Coronary artery (tissue), 2 donors: ENCODE measurements at regions not wholly inside any gene's neighbourhood (a gene's known extent, or its start where the extent isn't known, plus 50 kb on each side); places are given as distances from the start of the nearest gene placed in this dataset.

Experiments used
- DNase-seq: peaks from one replicate; pipeline ENCODE4 v3.0.0-alpha.2; 2017; ENCODE audit warnings: low spot score
- H3K27ac ChIP-seq, 2 donors: fragments of 200-600 bp; sonication (generic); one replicate each; pipeline ENCODE4 v1.5.1; 2016 to 2019
- H3K4me3 ChIP-seq: fragments of 200-600 bp; sonication (generic); 2 replicates; pipeline ENCODE4 v1.5.1; 2016; ENCODE audit warnings: mild to moderate bottlenecking, moderate library complexity
- CTCF ChIP-seq: fragments of 200-600 bp; sonication (generic); IDR thresholded peaks from one replicate; pipeline ENCODE4 v1.5.1; 2019; ENCODE audit warnings: antibody characterized with exemption

DNA sequence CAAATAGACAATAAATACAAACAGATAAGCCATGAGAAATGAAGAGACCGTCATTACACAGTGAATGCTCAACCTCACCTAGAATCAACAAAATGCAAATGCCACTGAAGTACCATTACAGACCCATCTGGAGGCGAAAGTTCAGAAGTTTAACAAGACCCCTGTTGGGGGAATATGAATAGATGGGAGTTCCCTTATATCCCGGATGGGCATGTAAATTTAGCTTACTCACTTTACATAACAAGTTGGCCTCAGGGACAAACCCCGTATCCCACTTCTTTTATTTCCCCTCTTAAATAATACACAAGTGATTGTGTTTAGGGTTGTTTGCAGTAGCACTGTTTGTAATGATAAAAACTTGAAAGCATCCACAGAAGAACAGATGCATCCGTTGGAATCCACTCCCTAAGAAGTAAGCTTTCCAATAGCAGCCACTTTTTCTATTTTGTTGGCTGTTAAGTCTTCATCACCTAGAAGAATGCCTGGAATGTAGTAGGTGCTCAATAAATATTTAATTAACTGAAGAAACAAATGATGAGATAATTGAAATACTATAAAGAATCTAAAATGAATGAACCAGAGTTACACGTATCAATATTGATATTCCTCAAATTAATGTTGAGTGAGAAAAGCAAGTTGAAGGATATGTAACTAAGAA, 1076.3 kb upstream of the TENM3 start:
- H3K27ac ChIP-seq, result no peak overlapping the region
- DNase-seq, result no peak
- H3K4me3 ChIP-seq, result no peak overlapping the region
- TF ChIP-seq CTCF, result no peak

DNA sequence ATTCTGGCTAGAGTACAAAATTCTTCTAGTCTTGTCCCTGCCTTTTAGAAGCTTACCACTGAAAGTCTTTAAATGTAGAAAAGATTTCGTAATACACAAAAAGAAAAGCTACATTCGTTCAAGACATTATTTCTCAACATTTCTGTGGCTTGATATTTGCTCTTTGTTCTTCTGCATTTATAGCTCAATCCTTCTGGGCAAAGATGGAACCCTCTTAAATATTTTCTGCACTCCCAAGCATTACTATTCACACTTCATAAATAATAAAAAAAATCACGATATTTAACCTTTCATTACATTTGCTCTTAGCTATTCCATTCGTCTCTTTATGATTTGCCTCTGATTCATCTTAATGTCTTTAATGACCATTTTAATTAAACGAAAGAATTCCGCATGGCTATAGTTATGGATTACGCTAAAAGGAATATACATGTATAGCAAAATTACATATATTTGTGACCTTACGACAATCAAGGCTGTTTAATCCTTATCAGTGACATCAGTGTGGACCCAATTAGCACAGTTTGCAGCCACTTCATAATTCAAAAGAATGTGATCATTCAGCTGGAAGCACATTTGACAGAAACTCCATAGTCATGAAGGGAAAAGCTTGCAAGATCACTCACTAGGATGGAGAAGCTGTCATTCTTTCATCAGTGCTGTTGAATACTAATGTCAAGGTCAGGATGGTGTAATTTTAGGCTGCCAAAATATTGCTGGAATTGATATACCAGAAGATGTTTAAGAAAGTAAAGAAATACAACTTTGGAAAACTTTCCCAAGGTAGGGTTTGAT, 1075.0 kb upstream of the TENM3 start:
- no peak overlapping the region for H3K4me3 ChIP-seq
- DNase-seq, result no peak
- no peak for TF ChIP-seq CTCF
- H3K27ac ChIP-seq, result no peak overlapping the region

DNA sequence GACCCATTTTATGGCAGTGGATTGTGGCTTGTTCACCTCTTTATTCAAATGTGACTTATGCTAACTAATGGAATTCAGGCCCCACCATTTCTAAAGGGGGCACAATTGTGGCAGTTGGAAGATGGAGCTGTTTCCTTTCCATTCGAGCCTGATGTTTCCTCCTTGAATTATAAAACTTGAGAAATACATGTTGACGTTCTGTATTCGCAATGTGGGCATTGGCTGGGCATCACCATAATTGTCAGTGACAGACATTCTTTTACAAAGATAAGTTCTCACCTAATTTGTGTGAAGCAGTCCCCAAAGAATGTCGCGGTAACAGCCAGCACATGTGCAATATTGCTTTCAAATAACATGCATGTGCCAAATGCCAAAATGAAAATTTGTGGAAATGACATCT, 1070.2 kb upstream of the TENM3 start:
- H3K27ac ChIP-seq, result no peak overlapping the region
- no peak for TF ChIP-seq CTCF

DNA sequence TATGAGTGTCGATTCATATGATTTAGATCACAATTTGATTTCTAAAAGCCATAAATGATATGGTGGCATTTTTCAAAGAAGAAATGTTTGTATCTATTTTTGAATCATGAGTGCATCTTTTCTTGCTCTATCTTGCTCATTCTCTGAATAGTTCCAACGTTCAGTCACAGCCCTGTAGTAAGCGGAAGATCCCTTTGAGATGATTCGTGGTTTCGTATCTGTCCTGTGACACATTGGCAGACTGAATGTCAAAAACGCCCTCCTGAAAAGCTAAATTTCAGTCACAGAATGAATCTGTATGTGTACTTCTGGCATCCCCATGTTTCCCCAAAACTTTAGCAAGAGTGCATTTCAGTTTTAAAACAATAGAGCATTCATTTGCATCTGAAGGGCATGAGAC, 1066.9 kb upstream of the TENM3 start:
- Histone ChIP-seq H3K4me3 (no peak overlapping the region), H3K27ac (no peak overlapping the region)
- no peak for TF ChIP-seq CTCF
- DNase-seq, result no peak

More for the DNA sequence above, 1070.2 kb upstream of the TENM3 start:
- no peak overlapping the region for H3K4me3 ChIP-seq
- no peak for DNase-seq

DNA sequence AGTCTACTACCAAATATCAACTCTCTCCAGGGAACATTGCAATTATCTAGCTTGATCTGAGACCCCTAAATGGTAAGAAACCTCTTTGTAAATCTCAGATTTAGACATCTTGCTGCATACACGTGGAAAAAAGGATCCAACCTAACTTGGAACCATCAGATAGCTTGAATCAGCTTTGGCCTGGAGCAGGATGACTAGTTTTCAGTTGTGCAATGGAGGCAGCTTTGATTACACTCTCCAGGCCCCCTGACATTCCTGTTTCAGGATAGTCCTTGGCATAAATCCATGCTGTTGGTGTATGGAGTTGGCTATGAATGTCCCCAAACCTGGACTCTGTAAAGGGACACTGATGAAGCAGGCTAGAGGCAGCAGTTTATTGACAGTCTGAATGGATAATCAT, 1061.9 kb upstream of the TENM3 start:
- TF ChIP-seq CTCF, result no peak
- no peak overlapping the region for H3K4me3 ChIP-seq
- H3K27ac ChIP-seq, result no peak overlapping the region
- no peak for DNase-seq

- Histone ChIP-seq H3K27ac (no peak overlapping the region), H3K4me3 (no peak overlapping the region)
- TF ChIP-seq CTCF, result no peak
- no peak for DNase-seq
Measured at GRCh38 chr4:181189751-181190150, 1053.5 kb upstream of the TENM3 start.
